Activated CD4-positive, alpha-beta T cell treated with anti-CD3 and anti-CD28 coated beads, Interleukin-2, amount 50 U/mL, for 16 hours (primary cell): ENCODE measurements at regions not wholly inside any gene's neighbourhood (a gene's known extent, or its start where the extent isn't known, plus 50 kb on each side); places are given as distances from the start of the nearest gene placed in this dataset.

ENCODE experiments used
- DNase-seq: peaks from one replicate; pipeline ENCODE4 v3.0.0-alpha.2; 2020

- no peak for DNase-seq
Observed at GRCh38 chr10:36141856-36142560, 499.9 kb upstream of the FZD8 start.

- DNase-seq: no peak
Observed at GRCh38 chr10:36129051-36129450, 487.0 kb upstream of the FZD8 start.

- DNase-seq: no peak
Observed at GRCh38 chr10:36126076-36126475, 484.0 kb upstream of the FZD8 start.

GRCh38 chr10:36119455-36119854 is 477.4 kb upstream of the FZD8 start:
- no peak for DNase-seq

- no peak for DNase-seq
Observed at GRCh38 chr10:36118314-36118713, 476.2 kb upstream of the FZD8 start.

- DNase-seq: no peak
Observed at GRCh38 chr10:36117890-36118289, 475.8 kb upstream of the FZD8 start.

- no peak for DNase-seq
Observed at GRCh38 chr10:36117231-36117630, 475.1 kb upstream of the FZD8 start.

GRCh38 chr10:36116731-36117130 is 474.6 kb upstream of the FZD8 start:
- no peak for DNase-seq

GRCh38 chr10:36116040-36116439 is 473.9 kb upstream of the FZD8 start:
- DNase-seq: no peak

GRCh38 chr10:36115364-36115763 is 473.3 kb upstream of the FZD8 start:
- DNase-seq: no peak

GRCh38 chr10:36114913-36115312 is 472.8 kb upstream of the FZD8 start:
- no peak for DNase-seq

GRCh38 chr10:36114141-36114540 is 472.0 kb upstream of the FZD8 start:
- DNase-seq: no peak

- no peak for DNase-seq
Observed at GRCh38 chr10:36111676-36112075, 469.6 kb upstream of the FZD8 start.

- no peak for DNase-seq
Observed at GRCh38 chr10:36110097-36110496, 468.0 kb upstream of the FZD8 start.

GRCh38 chr10:36109399-36110023 is 467.4 kb upstream of the FZD8 start:
- DNase-seq: no peak

GRCh38 chr10:36097696-36098095 is 455.6 kb upstream of the FZD8 start:
- DNase-seq: no peak

GRCh38 chr10:36096576-36096975 is 454.5 kb upstream of the FZD8 start:
- no peak for DNase-seq

- no peak for DNase-seq
Observed at GRCh38 chr10:36094096-36094495, 452.0 kb upstream of the FZD8 start.

- no peak for DNase-seq
Observed at GRCh38 chr10:36092116-36092515, 450.0 kb upstream of the FZD8 start.

GRCh38 chr10:36091007-36091406 is 448.9 kb upstream of the FZD8 start:
- no peak for DNase-seq

GRCh38 chr10:36089790-36090440 is 447.8 kb upstream of the FZD8 start:
- no peak for DNase-seq

GRCh38 chr10:36087006-36088005 is 445.2 kb upstream of the FZD8 start:
- DNase-seq: no peak

GRCh38 chr10:36075196-36075595 is 433.1 kb upstream of the FZD8 start:
- no peak for DNase-seq
